ENCODE measurements at regions not wholly inside any gene's neighbourhood (a gene's known extent, or its start where the extent isn't known, plus 50 kb on each side); places are given as distances from the start of the nearest gene placed in this dataset.

DNA sequence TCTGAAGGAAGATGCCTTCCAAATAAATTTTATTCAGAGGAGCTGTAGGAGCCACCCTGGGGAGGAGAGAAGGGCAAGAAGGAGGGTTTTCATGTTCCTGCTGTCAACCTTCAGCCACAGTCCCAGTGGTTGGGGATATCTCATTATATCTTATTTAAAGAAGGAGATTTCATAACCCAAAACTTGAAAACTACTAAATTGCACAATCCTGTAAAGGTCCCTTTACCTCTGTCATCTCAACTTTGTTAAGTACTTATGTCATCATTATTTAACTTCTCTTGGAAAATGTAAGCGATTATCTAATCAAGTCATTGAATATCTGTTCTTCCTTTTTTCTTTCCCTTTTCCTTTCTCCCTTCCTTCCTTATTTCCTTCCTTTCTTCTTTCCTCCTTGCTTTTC lies 794.5 kb upstream of the IGFBP3 start:
- TF ChIP-seq, protein P1, sequence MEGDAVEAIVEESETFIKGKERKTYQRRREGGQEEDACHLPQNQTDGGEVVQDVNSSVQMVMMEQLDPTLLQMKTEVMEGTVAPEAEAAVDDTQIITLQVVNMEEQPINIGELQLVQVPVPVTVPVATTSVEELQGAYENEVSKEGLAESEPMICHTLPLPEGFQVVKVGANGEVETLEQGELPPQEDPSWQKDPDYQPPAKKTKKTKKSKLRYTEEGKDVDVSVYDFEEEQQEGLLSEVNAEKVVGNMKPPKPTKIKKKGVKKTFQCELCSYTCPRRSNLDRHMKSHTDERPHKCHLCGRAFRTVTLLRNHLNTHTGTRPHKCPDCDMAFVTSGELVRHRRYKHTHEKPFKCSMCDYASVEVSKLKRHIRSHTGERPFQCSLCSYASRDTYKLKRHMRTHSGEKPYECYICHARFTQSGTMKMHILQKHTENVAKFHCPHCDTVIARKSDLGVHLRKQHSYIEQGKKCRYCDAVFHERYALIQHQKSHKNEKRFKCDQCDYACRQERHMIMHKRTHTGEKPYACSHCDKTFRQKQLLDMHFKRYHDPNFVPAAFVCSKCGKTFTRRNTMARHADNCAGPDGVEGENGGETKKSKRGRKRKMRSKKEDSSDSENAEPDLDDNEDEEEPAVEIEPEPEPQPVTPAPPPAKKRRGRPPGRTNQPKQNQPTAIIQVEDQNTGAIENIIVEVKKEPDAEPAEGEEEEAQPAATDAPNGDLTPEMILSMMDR (IDR thresholded peaks at IDR 0.05), result no peak
- no peak for TF ChIP-seq POLR2A (IDR thresholded peaks at IDR 0.05)

Measured in thyroid gland (tissue), 4 donors.